ENCODE measurements at regions not wholly inside any gene's neighbourhood (a gene's known extent, or its start where the extent isn't known, plus 50 kb on each side); places are given as distances from the start of the nearest gene placed in this dataset.
"Not testable (repeated sequence)": the region's sequence is repeated elsewhere in the genome, so short reads cannot be mapped to it uniquely, and the experiment has no call there.

GRCh38 chr3:137820366-137820765 lies 56.3 kb downstream of the SOX14 start:
- H3K4me1 ChIP-seq (ENCODE audit: control insufficient read depth, insufficient read depth, low read length), result no peaks in the 10 kb centered on the region
- no peak overlapping the region for H3K9ac ChIP-seq (ENCODE audit: low read depth, low read length)
- H3K27ac ChIP-seq (ENCODE audit: low read depth, low read length), result no peak overlapping the region
- no peak overlapping the region for H3K4me3 ChIP-seq (ENCODE audit: low read depth, low read length)
- no peaks in the 10 kb centered on the region for H3K36me3 ChIP-seq (ENCODE audit: control insufficient read depth, insufficient read depth, low read length)
- H3K27me3 ChIP-seq (ENCODE audit: control insufficient read depth, insufficient read depth, low read length), result no peaks in the 10 kb centered on the region
- no peaks in the 10 kb centered on the region for H3K9me3 ChIP-seq (ENCODE audit: control insufficient read depth, insufficient read depth, low read length)

DNA sequence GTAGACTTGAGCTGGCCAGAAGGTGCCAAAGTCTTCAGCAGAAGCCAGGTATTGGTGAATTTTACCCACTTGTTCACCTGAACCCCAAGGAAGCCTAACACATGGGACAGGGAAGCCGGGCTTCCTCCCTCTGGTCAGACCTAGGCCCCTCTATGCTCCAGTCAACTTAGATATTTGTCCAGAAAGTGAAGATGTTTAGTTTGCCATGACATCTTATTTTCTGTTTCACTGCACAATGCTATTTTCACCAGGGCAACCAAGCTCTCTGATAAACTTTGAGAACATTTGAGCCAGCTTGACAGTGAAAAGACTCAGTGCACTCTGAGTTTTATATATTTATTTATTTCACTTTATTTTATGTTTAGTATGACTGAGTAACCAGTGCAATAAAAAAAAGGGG lies 71.0 kb downstream of the SOX14 start:
- Histone ChIP-seq H3K27me3 (ENCODE audit: control insufficient read depth, insufficient read depth, low read length) (no peaks in the 10 kb centered on the region), H3K9ac (ENCODE audit: low read depth, low read length) (no peak overlapping the region), H3K36me3 (ENCODE audit: control insufficient read depth, insufficient read depth, low read length) (no peaks in the 10 kb centered on the region), H3K27ac (ENCODE audit: low read depth, low read length) (no peak overlapping the region), H3K9me3 (ENCODE audit: control insufficient read depth, insufficient read depth, low read length) (no peaks in the 10 kb centered on the region), H3K4me1 (ENCODE audit: control insufficient read depth, insufficient read depth, low read length) (peaks cover 14% of the 10 kb centered on the region), H3K4me3 (ENCODE audit: low read depth, low read length) (no peak overlapping the region)

DNA sequence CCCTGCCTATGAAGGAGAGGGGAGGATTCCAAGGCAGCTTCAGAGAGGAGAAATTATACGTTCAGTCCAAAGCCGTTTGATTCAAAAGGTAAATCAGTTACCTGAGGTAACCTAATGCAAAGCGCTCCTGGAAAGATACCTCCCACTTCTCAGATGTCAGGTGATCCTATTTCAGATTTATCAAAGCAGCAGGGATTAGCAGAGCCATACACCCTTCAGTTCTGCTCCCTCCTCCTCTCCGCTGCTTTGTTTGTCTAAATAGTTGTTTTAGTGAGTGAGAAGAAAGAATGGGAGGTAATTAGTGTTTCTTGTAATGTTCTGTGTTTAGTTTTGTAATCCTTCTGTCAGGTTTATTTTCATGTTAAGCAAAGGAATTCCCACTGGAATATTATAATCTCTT lies 81.1 kb downstream of the SOX14 start:
- H3K9ac ChIP-seq (ENCODE audit: low read depth, low read length), result no peak overlapping the region
- H3K36me3 ChIP-seq (ENCODE audit: control insufficient read depth, insufficient read depth, low read length), result no peaks in the 10 kb centered on the region
- H3K27ac ChIP-seq (ENCODE audit: low read depth, low read length), result no peak overlapping the region
- H3K27me3 ChIP-seq (ENCODE audit: control insufficient read depth, insufficient read depth, low read length), result peaks cover 2% of the 10 kb centered on the region; the same call in 1 of the 2 replicates
- H3K4me1 ChIP-seq (ENCODE audit: control insufficient read depth, insufficient read depth, low read length), result peaks cover 21% of the 10 kb centered on the region
- H3K4me3 ChIP-seq (ENCODE audit: low read depth, low read length), result 0 out of 2 replicates have a peak overlapping the region, but pooled peaks have one; percentile 1
- no peaks in the 10 kb centered on the region for H3K9me3 ChIP-seq (ENCODE audit: control insufficient read depth, insufficient read depth, low read length)

DNA sequence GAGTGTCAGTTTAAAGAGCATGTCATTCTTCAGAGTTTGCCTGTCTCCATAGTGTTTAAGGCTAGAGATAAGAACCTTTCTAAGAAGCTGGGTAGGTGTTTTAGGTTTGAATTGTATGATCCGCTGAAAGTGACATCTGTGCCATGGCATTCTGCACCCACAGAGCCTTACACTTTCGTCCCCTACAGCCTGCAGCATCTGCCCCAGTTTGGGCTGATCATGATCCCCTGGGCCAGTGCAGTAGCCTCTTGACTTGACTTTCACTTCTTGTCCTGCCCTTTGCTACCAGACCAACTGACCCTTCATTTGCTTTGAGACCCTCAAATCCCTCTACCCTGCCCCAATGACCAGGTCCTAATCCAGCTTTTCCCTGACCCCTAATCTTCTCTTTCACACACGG lies 81.6 kb downstream of the SOX14 start:
- Histone ChIP-seq H3K27ac (ENCODE audit: low read depth, low read length) (no peak overlapping the region), H3K4me3 (ENCODE audit: low read depth, low read length) (no peak overlapping the region), H3K36me3 (ENCODE audit: control insufficient read depth, insufficient read depth, low read length) (no peaks in the 10 kb centered on the region), H3K9me3 (ENCODE audit: control insufficient read depth, insufficient read depth, low read length) (no peaks in the 10 kb centered on the region), H3K4me1 (ENCODE audit: control insufficient read depth, insufficient read depth, low read length) (peaks cover 21% of the 10 kb centered on the region), H3K27me3 (ENCODE audit: control insufficient read depth, insufficient read depth, low read length) (peaks cover 2% of the 10 kb centered on the region; the same call in 1 of the 2 replicates), H3K9ac (ENCODE audit: low read depth, low read length) (no peak overlapping the region)

DNA sequence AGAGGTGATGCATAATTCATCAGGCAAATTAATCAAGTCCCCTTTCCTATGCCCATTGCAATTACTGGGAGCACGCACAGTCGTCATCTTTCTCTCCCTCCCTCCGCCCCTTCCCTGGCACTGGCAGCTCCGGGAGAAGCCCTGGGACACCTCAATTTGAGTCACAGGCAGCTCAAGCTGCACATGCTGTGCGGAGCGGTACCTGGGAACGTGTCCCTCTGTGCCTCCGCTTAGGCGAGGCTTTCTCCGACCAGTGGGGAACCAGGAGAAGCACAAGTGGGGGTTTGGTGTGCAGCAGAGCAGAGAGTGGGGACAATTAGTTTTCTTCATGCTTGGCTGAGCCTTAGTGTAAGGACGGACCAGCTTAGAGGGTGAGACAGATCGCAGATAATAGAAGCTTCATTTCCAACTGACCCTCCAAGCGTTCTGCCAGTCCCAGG lies 88.3 kb downstream of the SOX14 start:
- no peaks in the 10 kb centered on the region for H3K9me3 ChIP-seq (ENCODE audit: control insufficient read depth, insufficient read depth, low read length)
- H3K27me3 ChIP-seq (ENCODE audit: control insufficient read depth, insufficient read depth, low read length), result no peaks in the 10 kb centered on the region; the same call in 1 of the 2 replicates
- peaks cover 21% of the 10 kb centered on the region for H3K4me1 ChIP-seq (ENCODE audit: control insufficient read depth, insufficient read depth, low read length)
- no peak overlapping the region for H3K4me3 ChIP-seq (ENCODE audit: low read depth, low read length)
- no peak overlapping the region for H3K27ac ChIP-seq (ENCODE audit: low read depth, low read length)
- H3K9ac ChIP-seq (ENCODE audit: low read depth, low read length), result no peak overlapping the region
- no peaks in the 10 kb centered on the region for H3K36me3 ChIP-seq (ENCODE audit: control insufficient read depth, insufficient read depth, low read length)

DNA sequence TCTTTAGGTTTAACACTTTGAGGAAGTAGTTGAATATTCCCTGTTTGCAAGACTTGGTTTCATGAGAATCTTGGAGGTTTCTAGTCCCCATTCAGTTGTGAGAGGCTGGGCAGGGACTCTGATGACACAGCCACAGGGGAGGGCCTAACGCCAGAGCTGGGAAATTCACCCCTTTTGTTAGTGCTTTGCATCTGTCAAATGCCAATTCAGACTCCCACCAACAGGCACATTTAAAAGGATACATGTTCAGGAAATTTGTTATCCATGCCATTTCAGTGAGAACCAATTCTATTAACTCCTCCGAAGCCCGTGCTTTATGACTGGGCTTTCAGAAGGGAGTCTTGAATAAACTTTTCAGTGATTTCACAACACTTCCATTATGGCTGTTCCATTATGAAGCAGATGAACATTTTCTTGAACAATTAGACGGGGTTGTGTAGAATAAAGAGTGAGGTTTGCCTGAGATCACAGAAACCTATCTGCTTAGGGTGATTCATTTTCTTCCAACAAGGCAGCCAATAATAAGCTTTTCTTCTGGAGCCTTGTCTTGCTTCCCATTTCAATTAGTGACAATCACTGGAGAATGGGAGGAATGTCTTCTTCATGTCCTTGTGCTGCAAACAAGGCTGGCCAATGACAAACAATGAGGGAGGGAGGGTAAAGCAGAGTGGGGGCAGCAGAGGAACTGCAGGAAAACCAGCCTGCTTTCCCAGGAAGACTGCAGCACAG lies 90.6 kb downstream of the SOX14 start:
- Histone ChIP-seq H3K9me3 (ENCODE audit: control insufficient read depth, insufficient read depth, low read length) (no peaks in the 10 kb centered on the region), H3K36me3 (ENCODE audit: control insufficient read depth, insufficient read depth, low read length) (no peaks in the 10 kb centered on the region), H3K27ac (ENCODE audit: low read depth, low read length) (peak overlapping the region; percentile 88), H3K27me3 (ENCODE audit: control insufficient read depth, insufficient read depth, low read length) (no peaks in the 10 kb centered on the region; the same call in 1 of the 2 replicates), H3K4me1 (ENCODE audit: control insufficient read depth, insufficient read depth, low read length) (peaks cover 16% of the 10 kb centered on the region), H3K4me3 (ENCODE audit: low read depth, low read length) (no peak overlapping the region; the same call in 1 of the 2 replicates), H3K9ac (ENCODE audit: low read depth, low read length) (no peak overlapping the region)

DNA sequence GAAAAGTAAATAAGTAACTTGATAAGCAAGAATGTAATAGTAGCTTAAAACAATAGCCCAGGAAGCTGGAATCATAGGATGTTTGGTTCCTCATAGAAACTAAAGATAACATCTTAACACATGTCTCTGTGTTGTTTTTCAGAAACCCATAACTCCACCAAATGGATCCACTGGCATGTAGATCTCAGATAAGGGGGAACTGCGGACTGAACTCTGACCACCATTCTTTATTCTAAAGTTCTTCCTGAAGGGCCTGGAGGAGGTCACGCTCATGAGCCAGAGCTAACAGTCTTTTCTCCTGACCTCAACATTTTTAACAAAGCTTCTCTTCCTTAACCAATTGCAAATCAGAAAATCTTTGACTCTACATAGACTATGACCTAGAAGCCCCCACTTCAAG lies 101.9 kb downstream of the SOX14 start:
- no peak overlapping the region for H3K27ac ChIP-seq (ENCODE audit: low read depth, low read length)
- H3K36me3 ChIP-seq (ENCODE audit: control insufficient read depth, insufficient read depth, low read length), result no peaks in the 10 kb centered on the region
- H3K9ac ChIP-seq (ENCODE audit: low read depth, low read length), result no peak overlapping the region
- H3K27me3 ChIP-seq (ENCODE audit: control insufficient read depth, insufficient read depth, low read length), result no peaks in the 10 kb centered on the region
- no peak overlapping the region for H3K4me3 ChIP-seq (ENCODE audit: low read depth, low read length)
- peaks cover 25% of the 10 kb centered on the region for H3K4me1 ChIP-seq (ENCODE audit: control insufficient read depth, insufficient read depth, low read length)
- H3K9me3 ChIP-seq (ENCODE audit: control insufficient read depth, insufficient read depth, low read length), result peaks cover 13% of the 10 kb centered on the region; the same call in 1 of the 2 replicates

GRCh38 chr3:137866933-137867332 lies 102.8 kb downstream of the SOX14 start:
- Histone ChIP-seq H3K27me3 (ENCODE audit: control insufficient read depth, insufficient read depth, low read length) (no peaks in the 10 kb centered on the region), H3K4me1 (ENCODE audit: control insufficient read depth, insufficient read depth, low read length) (peaks cover 25% of the 10 kb centered on the region), H3K27ac (ENCODE audit: low read depth, low read length) (peak overlapping the region; percentile 68), H3K9me3 (ENCODE audit: control insufficient read depth, insufficient read depth, low read length) (peaks cover 22% of the 10 kb centered on the region; the same call in 1 of the 2 replicates), H3K9ac (ENCODE audit: low read depth, low read length) (no peak overlapping the region), H3K4me3 (ENCODE audit: low read depth, low read length) (no peak overlapping the region), H3K36me3 (ENCODE audit: control insufficient read depth, insufficient read depth, low read length) (no peaks in the 10 kb centered on the region)

DNA sequence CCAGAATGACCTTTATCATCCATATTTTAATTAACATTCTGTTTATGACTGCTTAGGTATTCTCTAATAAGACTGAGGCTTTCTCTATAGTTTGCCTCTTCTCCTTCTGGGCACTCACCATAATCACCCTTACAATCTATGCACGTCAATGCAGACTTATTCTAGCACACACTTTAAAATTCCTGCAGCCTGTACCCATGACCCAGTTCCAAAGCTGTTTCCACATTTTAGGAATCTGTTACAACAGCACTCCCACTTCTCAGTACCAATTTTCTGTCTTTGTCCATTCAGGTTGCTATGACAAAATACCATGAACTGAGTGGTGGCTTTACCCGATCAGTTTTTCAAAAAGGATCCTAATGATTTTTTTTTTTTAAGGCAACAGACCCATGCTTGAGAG lies 103.5 kb downstream of the SOX14 start:
- Histone ChIP-seq H3K9me3 (ENCODE audit: control insufficient read depth, insufficient read depth, low read length) (peaks cover 24% of the 10 kb centered on the region; the same call in 1 of the 2 replicates), H3K4me3 (ENCODE audit: low read depth, low read length) (no peak overlapping the region), H3K36me3 (ENCODE audit: control insufficient read depth, insufficient read depth, low read length) (no peaks in the 10 kb centered on the region), H3K4me1 (ENCODE audit: control insufficient read depth, insufficient read depth, low read length) (peaks cover 25% of the 10 kb centered on the region), H3K27ac (ENCODE audit: low read depth, low read length) (no peak overlapping the region), H3K9ac (ENCODE audit: low read depth, low read length) (no peak overlapping the region), H3K27me3 (ENCODE audit: control insufficient read depth, insufficient read depth, low read length) (no peaks in the 10 kb centered on the region)

- Histone ChIP-seq H3K27me3 (ENCODE audit: control insufficient read depth, insufficient read depth, low read length) (no peaks in the 10 kb centered on the region), H3K9ac (ENCODE audit: low read depth, low read length) (no peak overlapping the region), H3K9me3 (ENCODE audit: control insufficient read depth, insufficient read depth, low read length) (peaks cover 24% of the 10 kb centered on the region; the same call in 1 of the 2 replicates), H3K27ac (ENCODE audit: low read depth, low read length) (no peak overlapping the region), H3K4me3 (ENCODE audit: low read depth, low read length) (no peak overlapping the region), H3K36me3 (ENCODE audit: control insufficient read depth, insufficient read depth, low read length) (no peaks in the 10 kb centered on the region), H3K4me1 (ENCODE audit: control insufficient read depth, insufficient read depth, low read length) (peaks cover 24% of the 10 kb centered on the region)
Observed at GRCh38 chr3:137869022-137869421, 104.9 kb downstream of the SOX14 start.

- H3K9me3 ChIP-seq (ENCODE audit: control insufficient read depth, insufficient read depth, low read length), result peaks cover 25% of the 10 kb centered on the region; the same call in 1 of the 2 replicates
- H3K4me1 ChIP-seq (ENCODE audit: control insufficient read depth, insufficient read depth, low read length), result not testable (repeated sequence)
Observed at GRCh38 chr3:137872589-137872988, 108.5 kb downstream of the SOX14 start.

More at GRCh38 chr3:137872589-137872988, 108.5 kb downstream of the SOX14 start:
- not testable (repeated sequence) for H3K27me3 ChIP-seq (ENCODE audit: control insufficient read depth, insufficient read depth, low read length); H3K27ac ChIP-seq (ENCODE audit: low read depth, low read length); H3K9ac ChIP-seq (ENCODE audit: low read depth, low read length); H3K36me3 ChIP-seq (ENCODE audit: control insufficient read depth, insufficient read depth, low read length); H3K4me3 ChIP-seq (ENCODE audit: low read depth, low read length)
